ENCODE measurements at regions not wholly inside any gene's neighbourhood (a gene's known extent, or its start where the extent isn't known, plus 50 kb on each side); places are given as distances from the start of the nearest gene placed in this dataset.

GRCh38 chr5:3214838-3215374, 380.7 kb upstream of the IRX1 start:
- TF ChIP-seq CTCF (IDR thresholded peaks at IDR 0.05) (no peak), JUNB (IDR thresholded peaks at IDR 0.05) (no peak), CEBPB (IDR thresholded peaks at IDR 0.05) (no peak), POLR2A (IDR thresholded peaks at IDR 0.05; ENCODE audit: low read length) (no peak), NPAS2 (CRISPR knock-in tag; IDR thresholded peaks at IDR 0.05; ENCODE audit: borderline replicate concordance) (no peak), EHMT2 (IDR thresholded peaks at IDR 0.05; ENCODE audit: low read depth) (no peak), TP53 (CRISPR knock-in tag; IDR thresholded peaks at IDR 0.05) (no peak)

Data from A549 (cell line).